T-helper 2 cell (primary cell): ENCODE measurements at regions not wholly inside any gene's neighbourhood (a gene's known extent, or its start where the extent isn't known, plus 50 kb on each side); places are given as distances from the start of the nearest gene placed in this dataset.
A peak's percentile ranks its signal among the peaks of the same experiment; 100 is the strongest.
"Not testable (repeated sequence)": the region's sequence is repeated elsewhere in the genome, so short reads cannot be mapped to it uniquely, and the experiment has no call there.

Experiments
- DNase-seq, 5 experiments: peaks; one replicate each; pipeline versions ENCODE4 v3.0.0 to v3.0.0-alpha.2; 2012 to 2022

DNA sequence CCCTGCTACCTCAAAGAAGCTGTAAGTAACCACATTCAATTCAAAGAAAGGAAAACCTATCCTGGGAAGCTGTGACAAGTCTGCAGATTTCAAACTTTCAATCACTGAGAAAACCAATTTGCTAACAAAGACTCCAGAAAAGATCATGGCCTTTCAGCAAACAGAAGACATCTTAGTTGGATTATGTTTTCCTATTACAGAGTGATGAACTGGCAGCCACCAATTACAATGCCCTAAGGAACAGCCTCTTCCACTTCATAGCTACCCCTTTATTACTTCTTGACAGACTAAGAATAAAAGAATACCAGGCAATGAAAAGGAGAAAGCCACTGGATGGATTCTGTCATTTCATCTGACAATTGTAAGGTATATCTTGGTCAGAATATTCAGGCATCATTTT, 128.2 kb upstream of the RASEF start:
- DNase-seq: no peak

DNA sequence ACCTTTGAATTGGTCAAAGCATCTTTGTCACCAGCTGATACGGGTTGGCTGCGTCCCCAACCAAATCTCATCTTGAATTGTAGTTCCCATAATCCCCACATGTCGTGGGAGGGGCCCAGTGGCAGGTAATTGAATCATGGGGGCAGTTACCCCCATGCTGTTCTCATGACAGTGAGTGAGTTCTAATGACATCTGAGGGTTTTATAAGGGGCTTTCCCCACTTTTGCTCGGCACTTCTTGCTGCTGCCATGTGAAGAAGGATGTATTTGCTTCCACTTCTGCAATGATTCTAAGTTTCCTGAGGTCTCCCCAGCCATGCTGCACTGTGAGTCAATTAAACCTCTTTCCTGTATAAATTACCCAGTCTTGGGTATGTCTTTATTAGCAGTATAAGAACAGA, 126.1 kb upstream of the RASEF start:
- DNase-seq: not testable (repeated sequence)

- DNase-seq: no peak
Observed at GRCh38 chr9:83188277-83188676, 125.3 kb upstream of the RASEF start.

- no peak for DNase-seq
Observed at GRCh38 chr9:83186155-83186737, 123.3 kb upstream of the RASEF start.

DNA sequence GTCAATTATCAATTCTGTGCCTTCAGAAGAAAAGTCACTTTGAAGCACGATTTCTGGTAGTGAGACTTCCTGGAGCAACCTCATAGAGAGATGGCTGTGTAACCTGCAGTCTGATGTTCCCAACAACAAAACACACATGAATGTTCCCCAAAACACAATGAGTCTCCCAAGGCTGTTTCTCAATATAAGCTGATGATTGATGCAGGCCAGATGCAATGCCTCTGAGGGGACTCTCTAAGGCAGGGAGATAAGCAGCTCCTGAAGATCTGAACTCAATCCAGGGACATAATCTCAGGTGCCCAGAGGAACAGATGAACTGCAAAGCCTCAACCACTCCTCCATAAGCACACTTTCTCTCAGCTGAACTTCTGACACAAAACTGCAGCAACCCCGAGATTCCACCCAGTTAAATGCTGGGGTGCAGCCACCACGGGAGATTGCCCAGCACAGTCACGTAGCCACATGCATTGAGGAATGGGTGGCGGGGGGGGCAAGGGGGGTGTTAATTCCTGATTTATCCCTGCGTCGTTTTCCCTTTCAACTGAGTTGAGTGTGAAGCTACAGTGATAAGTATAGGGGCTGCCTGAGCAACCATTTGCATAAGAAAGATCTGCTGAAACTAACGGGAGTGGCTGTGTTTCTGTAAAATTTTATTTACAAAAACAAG, 122.7 kb upstream of the RASEF start:
- DNase-seq: no peak

DNA sequence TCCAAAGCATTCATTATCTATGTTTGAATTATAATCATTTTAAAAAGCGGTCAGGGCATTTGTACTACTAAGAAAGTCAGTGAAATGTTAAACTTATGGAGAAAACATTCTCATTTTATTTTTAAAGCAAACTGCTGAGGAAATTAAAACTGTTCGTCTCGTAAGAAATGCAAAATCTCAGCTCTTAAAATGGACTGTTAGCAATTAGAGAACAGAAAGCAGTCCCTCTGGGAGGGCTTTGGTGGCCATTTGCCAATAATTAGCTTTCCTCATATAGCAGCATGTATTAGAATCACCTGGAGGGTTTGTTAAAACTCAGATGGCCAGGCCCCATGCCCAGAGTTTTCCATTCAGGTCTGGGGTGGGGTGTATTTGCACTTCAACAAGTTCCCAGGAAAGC, 120.7 kb upstream of the RASEF start:
- no peak for DNase-seq

DNA sequence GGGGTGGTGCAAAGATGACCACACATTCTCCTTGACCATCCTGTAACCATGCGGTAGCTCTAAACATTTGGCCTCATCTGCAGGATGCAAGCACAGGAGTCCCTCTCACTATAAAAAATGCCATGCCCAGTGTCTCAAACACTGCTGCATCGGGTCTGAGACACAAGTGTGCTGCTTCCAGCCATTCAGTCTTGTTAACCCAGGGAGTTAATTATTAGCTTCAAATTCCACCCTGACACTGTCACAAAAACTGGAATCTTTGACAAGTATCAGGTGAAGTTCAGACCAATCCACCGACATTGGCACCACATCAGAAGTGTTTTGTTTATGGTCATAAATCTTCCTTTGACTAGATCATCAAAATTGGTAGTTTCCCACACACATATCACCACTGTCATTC, 119.1 kb upstream of the RASEF start:
- DNase-seq: no peak

DNA sequence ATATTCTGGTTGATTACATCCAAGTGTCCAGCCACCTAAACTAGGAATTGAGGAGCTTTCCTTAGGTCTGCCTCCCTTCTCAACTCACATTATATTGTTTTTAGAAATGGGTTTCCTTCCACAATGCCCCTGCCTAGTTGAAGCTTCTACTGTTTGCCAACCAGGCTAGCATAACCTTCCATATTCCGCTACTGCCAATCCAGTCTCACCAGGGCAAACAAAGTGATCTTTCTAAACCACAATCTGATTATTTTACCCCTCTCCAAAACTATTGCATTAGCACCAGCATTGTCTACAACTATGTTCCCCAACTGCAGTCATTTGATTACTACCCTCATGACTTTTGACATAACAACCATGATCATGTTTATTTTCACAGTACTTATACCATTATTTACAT, 115.8 kb upstream of the RASEF start:
- no peak for DNase-seq

DNA sequence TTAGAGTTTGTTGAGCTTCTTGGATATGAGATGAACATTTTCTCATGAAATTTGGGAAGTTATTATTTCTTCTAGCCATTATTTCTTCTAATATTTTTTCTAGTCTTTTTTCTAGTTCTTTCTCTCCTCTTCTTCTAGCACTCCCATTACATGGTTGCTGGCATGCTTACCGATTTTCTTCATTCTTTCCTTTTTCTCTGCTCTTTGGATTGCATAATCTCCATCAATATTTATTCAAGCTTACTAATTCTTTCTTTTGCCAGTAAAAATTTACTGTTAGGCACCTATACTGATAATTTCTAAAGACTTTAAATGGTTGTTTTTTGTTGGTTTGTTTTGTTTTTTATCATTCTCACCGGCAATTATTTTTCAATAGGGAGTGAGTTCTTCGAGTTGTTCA, 114.8 kb upstream of the RASEF start:
- no peak for DNase-seq

DNA sequence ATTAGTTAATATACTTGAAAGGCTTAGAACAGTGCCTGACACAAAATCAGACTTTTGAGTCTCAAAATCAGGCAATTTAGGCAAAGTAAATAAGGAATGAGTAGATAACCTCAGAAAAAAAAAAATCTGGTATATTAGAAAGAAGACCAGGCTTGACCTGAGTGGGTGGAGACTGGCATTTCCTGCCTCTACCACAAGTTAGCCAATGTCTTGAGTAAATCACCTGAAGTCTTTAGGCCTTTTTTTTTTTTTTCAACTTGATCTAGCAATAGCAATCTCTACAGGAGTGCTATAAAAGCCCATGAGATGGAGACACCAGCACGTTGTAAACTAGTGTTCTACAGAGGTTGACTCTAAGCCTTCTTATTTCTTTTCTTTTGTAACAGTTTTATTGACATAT, 104.2 kb upstream of the RASEF start:
- DNase-seq: no peak

GRCh38 chr9:83166372-83166771, 103.4 kb upstream of the RASEF start:
- no peak for DNase-seq

GRCh38 chr9:83155733-83156132, 92.8 kb upstream of the RASEF start:
- DNase-seq: no peak

DNA sequence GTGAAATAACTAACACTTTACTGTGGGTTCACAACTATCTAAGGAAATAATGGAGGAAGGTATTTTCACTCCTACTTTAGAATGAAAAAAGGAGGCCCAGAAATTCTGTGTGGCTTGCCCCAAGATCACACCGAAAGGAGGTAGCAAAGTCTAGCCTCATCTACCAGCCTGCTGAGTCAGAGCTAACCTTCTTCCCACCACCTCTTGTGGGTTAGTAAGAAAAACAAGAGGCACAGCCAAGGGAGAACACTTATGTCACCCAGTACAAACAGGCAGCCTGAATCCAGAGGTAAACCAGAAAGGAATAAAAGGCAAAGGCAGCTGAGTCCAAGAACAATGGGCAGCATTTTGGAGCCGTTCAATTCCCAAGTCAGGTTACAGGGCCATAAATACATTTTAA, 91.9 kb upstream of the RASEF start:
- no peak for DNase-seq

- peak in 1 of 5 experiments; percentile 1 for DNase-seq
Observed at GRCh38 chr9:83154087-83154736, 91.3 kb upstream of the RASEF start.

GRCh38 chr9:83153030-83153429, 90.1 kb upstream of the RASEF start:
- no peak for DNase-seq

GRCh38 chr9:83151627-83152137, 88.7 kb upstream of the RASEF start:
- no peak for DNase-seq

- no peak for DNase-seq
Observed at GRCh38 chr9:83147315-83148149, 84.6 kb upstream of the RASEF start.

- no peak for DNase-seq
Observed at GRCh38 chr9:83146325-83146724, 83.4 kb upstream of the RASEF start.

DNA sequence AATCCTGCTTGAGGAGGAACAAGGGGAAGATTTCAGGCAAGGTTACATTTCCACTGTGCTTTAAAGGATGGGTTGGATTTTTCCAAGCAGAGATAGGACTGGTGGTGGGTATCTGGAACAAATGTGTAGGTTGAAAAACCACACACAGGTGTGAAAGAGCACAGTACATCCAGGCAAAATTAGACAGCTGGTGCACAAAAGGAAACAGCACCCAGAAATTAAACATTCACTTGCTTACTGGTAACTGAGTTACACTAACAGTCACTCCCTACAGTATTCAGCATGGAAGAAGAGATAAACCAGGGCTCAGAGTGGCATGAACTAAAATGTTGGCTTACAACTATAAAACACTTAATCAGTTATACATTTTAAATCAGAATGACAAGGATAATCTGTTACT, 81.5 kb upstream of the RASEF start:
- DNase-seq: no peak

DNA sequence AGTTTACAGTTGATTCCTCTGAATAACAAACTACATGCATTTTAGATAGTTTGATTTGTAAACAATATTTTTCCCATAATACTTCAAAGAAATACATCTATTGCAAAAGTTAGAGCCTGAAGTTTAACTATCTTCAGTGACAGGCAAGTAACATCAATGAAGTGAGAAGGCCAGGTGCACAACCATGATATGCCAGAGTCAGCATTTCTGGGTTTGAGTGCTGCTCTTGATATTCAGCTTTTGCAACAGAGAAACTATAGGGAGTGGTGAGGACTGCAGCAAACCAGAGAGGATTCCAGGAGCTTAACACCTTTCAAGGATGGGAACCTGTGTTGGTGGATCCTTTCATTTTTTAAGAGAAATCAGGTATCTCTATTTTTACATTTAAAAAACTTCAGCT, 79.4 kb upstream of the RASEF start:
- no peak for DNase-seq

DNA sequence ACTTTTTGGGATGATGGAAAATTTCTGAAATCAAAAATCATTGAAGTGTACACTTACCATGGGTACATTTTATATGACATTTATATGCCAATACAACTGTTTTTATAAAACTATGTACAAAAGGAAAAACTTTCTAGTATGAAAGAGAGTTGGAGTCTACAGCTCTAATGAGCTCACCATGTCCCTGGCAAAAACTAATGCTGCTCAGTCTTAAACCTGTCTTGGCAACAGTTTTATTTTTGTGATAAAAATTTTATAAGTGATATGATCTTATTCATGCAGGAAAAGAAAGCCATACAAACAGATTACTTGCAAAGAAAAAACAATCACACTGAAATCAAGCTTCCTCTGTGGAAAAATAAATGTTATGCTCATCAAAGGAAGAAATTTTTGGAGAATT, 78.9 kb upstream of the RASEF start:
- no peak for DNase-seq

- DNase-seq: no peak
Observed at GRCh38 chr9:83140061-83140460, 77.1 kb upstream of the RASEF start.

DNA sequence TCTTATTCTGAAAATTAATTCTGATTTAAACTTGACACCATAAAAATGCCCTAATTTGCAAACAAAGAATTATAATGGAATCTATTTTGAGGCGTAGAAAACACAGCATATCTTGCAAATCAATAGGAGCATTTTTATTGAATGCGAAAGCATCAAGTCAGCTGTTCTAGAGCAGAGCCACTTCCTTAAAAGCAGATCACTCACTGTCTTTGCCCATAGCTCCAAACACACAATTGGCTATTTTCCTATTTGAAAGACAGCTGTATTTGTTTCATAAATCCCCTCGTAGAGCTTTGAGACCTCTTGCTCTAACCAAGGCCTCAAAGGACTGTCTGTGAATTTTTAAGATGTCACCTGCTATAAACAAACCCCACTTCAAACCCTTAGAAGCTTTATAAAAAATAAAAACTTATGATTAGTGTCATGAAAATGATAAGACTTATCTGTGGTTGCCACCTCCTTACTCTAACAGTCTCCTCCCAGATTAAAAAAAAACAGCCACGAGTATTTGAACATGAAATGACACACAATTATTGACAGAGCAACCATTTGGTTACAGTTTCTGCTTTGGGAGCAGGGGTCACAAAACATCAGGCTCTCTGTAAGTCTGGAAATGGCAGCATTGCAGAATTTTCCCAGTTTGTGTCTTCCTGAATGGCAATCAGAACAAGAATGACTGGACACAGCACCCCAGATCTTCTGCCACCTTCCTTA, 75.6 kb upstream of the RASEF start:
- no peak for DNase-seq
